SK-N-SH treated with all-trans-retinoic acid at 6 μM for 48 hours (cell line): ENCODE measurements at regions not wholly inside any gene's neighbourhood (a gene's known extent, or its start where the extent isn't known, plus 50 kb on each side); places are given as distances from the start of the nearest gene placed in this dataset.

Source experiments
- PATZ1 ChIP-seq: fragments of 250-450 bp; sonication (Bioruptor Pico); IDR thresholded peaks from 2 replicates; pipeline ENCODE4 v1.8.0; 2020; ENCODE audit warnings: mild to moderate bottlenecking, moderate library complexity, borderline replicate concordance
- RARB ChIP-seq: fragments of 250-450 bp; sonication (Bioruptor Pico); IDR thresholded peaks from 2 replicates; pipeline ENCODE4 v1.8.0; 2021; ENCODE audit warnings: mild to moderate bottlenecking, moderate library complexity

- TF ChIP-seq RARB: no peak
- TF ChIP-seq PATZ1 (CRISPR knock-in tag): no peak
These were observed 71.6 kb upstream of the GALNT10 start for GRCh38 chr5:154118893-154119336.
